Astrocyte of the cerebellum (primary cell): ENCODE measurements at regions not wholly inside any gene's neighbourhood (a gene's known extent, or its start where the extent isn't known, plus 50 kb on each side); places are given as distances from the start of the nearest gene placed in this dataset.
"Not testable (repeated sequence)": the region's sequence is repeated elsewhere in the genome, so short reads cannot be mapped to it uniquely, and the experiment has no call there.

ENCODE experiments used
- DNase-seq: peaks from one replicate; pipeline ENCODE4 v3.0.0-alpha.2; 2011; ENCODE audit warnings: low read depth
- H3K4me3 ChIP-seq: 2 replicates; pipeline ENCODE4 v1.5.1; 2011; ENCODE audit warnings: mild to moderate bottlenecking, low read depth, low read length, moderate library complexity
- CTCF ChIP-seq: IDR thresholded peaks from 2 replicates; pipeline ENCODE4 v1.5.1; 2012; ENCODE audit warnings: low read length, low read depth, moderate library complexity, mild to moderate bottlenecking; ENCODE audit errors: missing control alignments
- in situ Hi-C: cut with HindIII; loops from 2 replicates; pipeline ENCODE4 v1.10.0; 2017; ENCODE audit warnings: low sequenced_read_pairs

- peak; percentile 83 for DNase-seq
- in situ Hi-C loops = no loop called here
- H3K4me3 ChIP-seq = no peak overlapping the region
- TF ChIP-seq CTCF = no peak
These were observed 72.3 kb upstream of the SESTD1 start for GRCh38 chr2:179336782-179337534.

- no peak overlapping the region for H3K4me3 ChIP-seq
- no peak for DNase-seq
- in situ Hi-C loops = no loop called here
- no peak for TF ChIP-seq CTCF
These were observed 71.1 kb upstream of the SESTD1 start for GRCh38 chr2:179335732-179336131.

GRCh38 chr2:179332903-179333302 is 68.3 kb upstream of the SESTD1 start:
- no peak overlapping the region for H3K4me3 ChIP-seq
- TF ChIP-seq CTCF = no peak
- in situ Hi-C loops = no loop called here
- DNase-seq = peak; percentile 67

- no peak for DNase-seq
- in situ Hi-C loops = no loop called here
- TF ChIP-seq CTCF = no peak
- no peak overlapping the region for H3K4me3 ChIP-seq
These were observed 66.4 kb upstream of the SESTD1 start for GRCh38 chr2:179331061-179331460.

GRCh38 chr2:179322289-179322688 is 57.7 kb upstream of the SESTD1 start:
- DNase-seq = no peak
- in situ Hi-C loops = no loop called here

GRCh38 chr2:179321034-179321433 is 56.4 kb upstream of the SESTD1 start:
- DNase-seq, in situ Hi-C loops, H3K4me3 ChIP-seq: not testable (repeated sequence)

More at GRCh38 chr2:179322289-179322688, 57.7 kb upstream of the SESTD1 start:
- no peak overlapping the region for H3K4me3 ChIP-seq
- no peak for TF ChIP-seq CTCF

- in situ Hi-C loops, DNase-seq, H3K4me3 ChIP-seq: not testable (repeated sequence)
These were observed 50.1 kb upstream of the SESTD1 start for GRCh38 chr2:179314729-179315128.
